ENCODE measurements at regions not wholly inside any gene's neighbourhood (a gene's known extent, or its start where the extent isn't known, plus 50 kb on each side); places are given as distances from the start of the nearest gene placed in this dataset.

- H3K4me3 ChIP-seq (ENCODE audit: low read depth, low read length), result no peak overlapping the region
- WGBS, result 80% methylated on average over 16 of the region's 16 CpGs
- H3K36me3 ChIP-seq (ENCODE audit: insufficient read depth), result no peaks in the 10 kb centered on the region
- no peak for DNase-seq (ENCODE audit: extremely low spot score)
- no peak overlapping the region for H3K27ac ChIP-seq (ENCODE audit: low read depth)
- no peaks in the 10 kb centered on the region for H3K4me1 ChIP-seq (ENCODE audit: insufficient read depth)
Measured at GRCh38 chr20:63065911-63066310, 59.1 kb upstream of the BHLHE23 start.

- no peaks in the 10 kb centered on the region for H3K4me1 ChIP-seq (ENCODE audit: insufficient read depth)
- no peak for DNase-seq (ENCODE audit: extremely low spot score)
- 69% methylated on average over 42 of the region's 42 CpGs for whole genome bisulfite sequencing
- no peaks in the 10 kb centered on the region for H3K36me3 ChIP-seq (ENCODE audit: insufficient read depth)
- no peak overlapping the region for H3K27ac ChIP-seq (ENCODE audit: low read depth)
- H3K4me3 ChIP-seq (ENCODE audit: low read depth, low read length), result no peak overlapping the region
Measured at GRCh38 chr20:63064745-63065711, 58.3 kb upstream of the BHLHE23 start.

- 81% methylated on average over 18 of the region's 18 CpGs for WGBS
- no peaks in the 10 kb centered on the region for H3K4me1 ChIP-seq (ENCODE audit: insufficient read depth)
- no peak overlapping the region for H3K4me3 ChIP-seq (ENCODE audit: low read depth, low read length)
- DNase-seq (ENCODE audit: extremely low spot score), result no peak
- H3K27ac ChIP-seq (ENCODE audit: low read depth), result no peak overlapping the region
- no peaks in the 10 kb centered on the region for H3K36me3 ChIP-seq (ENCODE audit: insufficient read depth)
Measured at GRCh38 chr20:63064310-63064709, 57.5 kb upstream of the BHLHE23 start.

GRCh38 chr20:63062188-63063140, 55.7 kb upstream of the BHLHE23 start:
- DNase-seq (ENCODE audit: extremely low spot score), result no peak
- Histone ChIP-seq H3K4me3 (ENCODE audit: low read depth, low read length) (no peak overlapping the region), H3K4me1 (ENCODE audit: insufficient read depth) (no peaks in the 10 kb centered on the region), H3K36me3 (ENCODE audit: insufficient read depth) (no peaks in the 10 kb centered on the region), H3K27ac (ENCODE audit: low read depth) (no peak overlapping the region)
- WGBS, result 75% methylated on average over 23 of the region's 23 CpGs

- no peak overlapping the region for H3K27ac ChIP-seq (ENCODE audit: low read depth)
- WGBS, result 93% methylated on average over 14 of the region's 14 CpGs
- H3K4me1 ChIP-seq (ENCODE audit: insufficient read depth), result no peaks in the 10 kb centered on the region
- no peaks in the 10 kb centered on the region for H3K36me3 ChIP-seq (ENCODE audit: insufficient read depth)
- no peak for DNase-seq (ENCODE audit: extremely low spot score)
- no peak overlapping the region for H3K4me3 ChIP-seq (ENCODE audit: low read depth, low read length)
Measured at GRCh38 chr20:63061771-63062100, 55.0 kb upstream of the BHLHE23 start.

GRCh38 chr20:63061051-63061770, 54.4 kb upstream of the BHLHE23 start:
- WGBS, result 95% methylated on average over 29 of the region's 29 CpGs
- Histone ChIP-seq H3K27ac (ENCODE audit: low read depth) (no peak overlapping the region), H3K4me1 (ENCODE audit: insufficient read depth) (no peaks in the 10 kb centered on the region), H3K4me3 (ENCODE audit: low read depth, low read length) (no peak overlapping the region), H3K36me3 (ENCODE audit: insufficient read depth) (no peaks in the 10 kb centered on the region)
- DNase-seq (ENCODE audit: extremely low spot score), result no peak

GRCh38 chr20:63060057-63060991, 53.6 kb upstream of the BHLHE23 start:
- no peak overlapping the region for H3K27ac ChIP-seq (ENCODE audit: low read depth)
- 57% methylated on average over 23 of the region's 23 CpGs for WGBS
- no peaks in the 10 kb centered on the region for H3K36me3 ChIP-seq (ENCODE audit: insufficient read depth)
- DNase-seq (ENCODE audit: extremely low spot score), result no peak
- H3K4me1 ChIP-seq (ENCODE audit: insufficient read depth), result no peaks in the 10 kb centered on the region
- H3K4me3 ChIP-seq (ENCODE audit: low read depth, low read length), result no peak overlapping the region

- DNase-seq (ENCODE audit: extremely low spot score), result no peak
- 82% methylated on average over 17 of the region's 17 CpGs for WGBS
- no peak overlapping the region for H3K4me3 ChIP-seq (ENCODE audit: low read depth, low read length)
- H3K27ac ChIP-seq (ENCODE audit: low read depth), result no peak overlapping the region
- no peaks in the 10 kb centered on the region for H3K4me1 ChIP-seq (ENCODE audit: insufficient read depth)
- H3K36me3 ChIP-seq (ENCODE audit: insufficient read depth), result no peaks in the 10 kb centered on the region
Measured at GRCh38 chr20:63059684-63060056, 52.9 kb upstream of the BHLHE23 start.

GRCh38 chr20:63058696-63059335, 52.1 kb upstream of the BHLHE23 start:
- WGBS, result 73% methylated on average over 12 of the region's 12 CpGs
- DNase-seq (ENCODE audit: extremely low spot score), result no peak
- Histone ChIP-seq H3K36me3 (ENCODE audit: insufficient read depth) (no peaks in the 10 kb centered on the region), H3K4me3 (ENCODE audit: low read depth, low read length) (no peak overlapping the region), H3K27ac (ENCODE audit: low read depth) (no peak overlapping the region), H3K4me1 (ENCODE audit: insufficient read depth) (no peaks in the 10 kb centered on the region)

GRCh38 chr20:63057171-63058117, 50.7 kb upstream of the BHLHE23 start:
- 80% methylated on average over 3 of the region's 3 CpGs for WGBS
- Histone ChIP-seq H3K36me3 (ENCODE audit: insufficient read depth) (no peaks in the 10 kb centered on the region), H3K27ac (ENCODE audit: low read depth) (no peak overlapping the region), H3K4me3 (ENCODE audit: low read depth, low read length) (no peak overlapping the region), H3K4me1 (ENCODE audit: insufficient read depth) (no peaks in the 10 kb centered on the region)
- no peak for DNase-seq (ENCODE audit: extremely low spot score)

- 9% methylated on average over 39 of the region's 39 CpGs for WGBS
- no peak overlapping the region for H3K4me3 ChIP-seq (ENCODE audit: low read depth, low read length)
- DNase-seq (ENCODE audit: extremely low spot score), result no peak
Measured at GRCh38 chr20:63056236-63057170, 49.7 kb upstream of the BHLHE23 start.

More at GRCh38 chr20:63056236-63057170, 49.7 kb upstream of the BHLHE23 start:
- no peaks in the 10 kb centered on the region for H3K36me3 ChIP-seq (ENCODE audit: insufficient read depth)
- H3K27ac ChIP-seq (ENCODE audit: low read depth), result no peak overlapping the region
- no peaks in the 10 kb centered on the region for H3K4me1 ChIP-seq (ENCODE audit: insufficient read depth)

Data from urinary bladder (tissue), 3 donors.